Epithelial cell of proximal tubule (primary cell): ENCODE measurements at regions not wholly inside any gene's neighbourhood (a gene's known extent, or its start where the extent isn't known, plus 50 kb on each side); places are given as distances from the start of the nearest gene placed in this dataset.
"Not testable (repeated sequence)": the region's sequence is repeated elsewhere in the genome, so short reads cannot be mapped to it uniquely, and the experiment has no call there.

Experiments
- DNase-seq: peaks from one replicate; pipeline ENCODE4 v3.0.0-alpha.2; 2011; ENCODE audit warnings: low read depth
- H3K4me3 ChIP-seq: 2 replicates; pipeline ENCODE4 v1.5.1; 2011; ENCODE audit warnings: low read depth, mild to moderate bottlenecking, low read length
- CTCF ChIP-seq: conservative IDR thresholded peaks from 2 replicates; pipeline ENCODE4 v1.5.1; 2012; ENCODE audit warnings: low read depth, mild to moderate bottlenecking, low read length

- no peak for TF ChIP-seq CTCF
- DNase-seq, result no peak
- H3K4me3 ChIP-seq, result no peak overlapping the region
Observed at GRCh38 chr4:29075366-29075765, 1644.8 kb upstream of the PCDH7 start.

DNA sequence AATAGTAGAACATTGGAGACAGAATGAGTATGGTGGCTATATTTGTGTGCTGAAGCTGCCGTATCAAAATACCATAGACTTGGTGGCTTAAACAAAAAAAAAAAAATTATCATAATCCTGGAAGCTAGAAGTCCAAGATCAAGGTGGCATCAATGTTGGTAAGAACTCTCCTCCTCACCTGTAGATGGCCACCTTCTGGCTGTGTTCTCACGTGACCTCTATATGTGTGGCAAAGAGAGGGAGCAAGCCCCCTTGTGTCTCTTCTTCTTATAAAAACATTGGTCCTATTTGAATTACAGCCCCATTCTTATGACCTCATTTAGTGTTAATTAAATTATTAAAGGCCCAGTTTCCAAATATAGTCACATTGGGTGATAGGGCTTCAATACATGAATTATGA is 1640.9 kb upstream of the PCDH7 start:
- no peak for DNase-seq
- no peak overlapping the region for H3K4me3 ChIP-seq
- TF ChIP-seq CTCF, result no peak

GRCh38 chr4:29081234-29081955 is 1638.8 kb upstream of the PCDH7 start:
- no peak for DNase-seq
- H3K4me3 ChIP-seq, result no peak overlapping the region
- TF ChIP-seq CTCF, result peak; percentile 34

DNA sequence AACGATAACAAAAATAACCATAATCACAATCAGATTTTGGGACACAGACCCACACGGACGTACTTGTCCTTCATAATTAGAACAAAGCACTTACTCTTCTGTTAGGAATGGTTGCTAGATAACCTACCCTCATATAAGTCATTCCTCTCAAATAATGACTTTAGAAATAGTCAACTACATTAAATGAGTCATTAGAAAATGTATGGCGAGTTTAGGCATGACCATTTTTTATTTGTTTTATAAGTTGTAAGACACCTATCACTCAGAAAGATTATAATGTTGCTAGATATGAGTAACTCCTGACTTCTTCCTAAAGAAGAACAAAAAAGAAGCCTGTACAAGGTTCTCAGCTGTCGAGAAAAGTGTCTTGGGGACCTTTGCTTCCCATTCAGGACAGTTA is 1637.5 kb upstream of the PCDH7 start:
- no peak overlapping the region for H3K4me3 ChIP-seq
- no peak for TF ChIP-seq CTCF
- DNase-seq, result no peak

DNA sequence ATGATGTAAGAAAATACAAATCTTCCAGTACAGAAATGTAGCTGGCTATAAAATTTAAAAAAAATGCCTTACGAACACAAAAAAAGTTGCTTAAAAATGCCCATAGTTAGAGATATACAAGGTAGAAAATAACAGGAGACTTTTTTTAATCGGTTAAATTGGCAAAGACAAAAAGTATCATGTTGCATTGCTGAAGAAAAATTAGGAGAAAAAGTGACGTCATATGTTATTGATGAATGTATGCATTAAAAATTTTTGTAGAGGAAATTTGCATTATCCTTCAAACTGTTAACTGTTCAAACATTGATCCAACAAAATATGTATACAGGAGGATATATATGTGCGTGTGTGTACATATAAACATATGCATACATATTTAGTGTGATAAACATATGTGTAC is 1634.4 kb upstream of the PCDH7 start:
- TF ChIP-seq CTCF, result no peak
- no peak for DNase-seq
- no peak overlapping the region for H3K4me3 ChIP-seq

- TF ChIP-seq CTCF, result no peak
- no peak overlapping the region for H3K4me3 ChIP-seq
- DNase-seq, result no peak
Observed at GRCh38 chr4:29104694-29105093, 1615.5 kb upstream of the PCDH7 start.

DNA sequence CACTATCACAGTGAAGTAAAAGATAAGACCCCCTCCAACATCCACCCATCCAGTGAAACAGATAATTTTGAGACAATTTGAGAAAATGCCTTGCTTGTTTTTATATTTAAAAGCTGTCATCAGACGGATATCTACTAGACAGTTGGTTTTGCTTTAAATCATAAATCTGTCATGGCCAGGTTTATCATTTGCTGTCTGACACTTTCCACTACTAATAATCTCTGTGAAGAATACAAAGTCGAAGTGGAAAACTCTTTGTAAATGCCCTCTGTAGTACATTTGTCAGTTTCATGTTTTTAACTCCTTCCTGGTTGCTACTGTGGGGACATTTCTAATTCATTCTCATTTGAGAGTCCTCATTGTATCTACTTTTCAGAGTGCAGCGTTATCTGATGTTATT is 1606.2 kb upstream of the PCDH7 start:
- TF ChIP-seq CTCF, result no peak
- no peak for DNase-seq
- H3K4me3 ChIP-seq, result no peak overlapping the region

- not testable (repeated sequence) for DNase-seq, H3K4me3 ChIP-seq
Observed at GRCh38 chr4:29117231-29117722, 1602.9 kb upstream of the PCDH7 start.
